ENCODE measurements at regions not wholly inside any gene's neighbourhood (a gene's known extent, or its start where the extent isn't known, plus 50 kb on each side); places are given as distances from the start of the nearest gene placed in this dataset.

- peak; percentile 59 for DNase-seq (ENCODE audit: low read depth)
Observed at GRCh38 chr15:39453620-39454019, 127.3 kb upstream of the THBS1 start.

GRCh38 chr15:39454189-39454986 is 126.5 kb upstream of the THBS1 start:
- DNase-seq (ENCODE audit: low read depth), result peak; percentile 94

- DNase-seq (ENCODE audit: low read depth), result peak; percentile 92
Observed at GRCh38 chr15:39455471-39455991, 125.3 kb upstream of the THBS1 start.

- no peak for DNase-seq (ENCODE audit: low read depth)
Observed at GRCh38 chr15:39456159-39456558, 124.7 kb upstream of the THBS1 start.

- DNase-seq (ENCODE audit: low read depth), result no peak
Observed at GRCh38 chr15:39456582-39457330, 124.1 kb upstream of the THBS1 start.

GRCh38 chr15:39458131-39458530 is 122.7 kb upstream of the THBS1 start:
- no peak for DNase-seq (ENCODE audit: low read depth)

- DNase-seq (ENCODE audit: low read depth), result peak; percentile 24
Observed at GRCh38 chr15:39459548-39459947, 121.3 kb upstream of the THBS1 start.

GRCh38 chr15:39460748-39461147 is 120.1 kb upstream of the THBS1 start:
- no peak for DNase-seq (ENCODE audit: low read depth)

GRCh38 chr15:39461536-39462130 is 119.2 kb upstream of the THBS1 start:
- DNase-seq (ENCODE audit: low read depth), result peak; percentile 58

- no peak for DNase-seq (ENCODE audit: low read depth)
Observed at GRCh38 chr15:39462691-39463090, 118.2 kb upstream of the THBS1 start.

- DNase-seq (ENCODE audit: low read depth), result peak; percentile 93
Observed at GRCh38 chr15:39465843-39466749, 114.8 kb upstream of the THBS1 start.

GRCh38 chr15:39466750-39467105 is 114.2 kb upstream of the THBS1 start:
- DNase-seq (ENCODE audit: low read depth), result no peak

GRCh38 chr15:39468331-39468730 is 112.5 kb upstream of the THBS1 start:
- no peak for DNase-seq (ENCODE audit: low read depth)

- peak; percentile 53 for DNase-seq (ENCODE audit: low read depth)
Observed at GRCh38 chr15:39468828-39469227, 112.1 kb upstream of the THBS1 start.

- DNase-seq (ENCODE audit: low read depth), result no peak
Observed at GRCh38 chr15:39471785-39472574, 108.9 kb upstream of the THBS1 start.

GRCh38 chr15:39472621-39473297 is 108.1 kb upstream of the THBS1 start:
- DNase-seq (ENCODE audit: low read depth), result peak; percentile 99

- DNase-seq (ENCODE audit: low read depth), result peak; percentile 27
Observed at GRCh38 chr15:39473298-39473947, 107.5 kb upstream of the THBS1 start.

GRCh38 chr15:39474657-39475056 is 106.2 kb upstream of the THBS1 start:
- DNase-seq (ENCODE audit: low read depth), result no peak

GRCh38 chr15:39478996-39479395 is 101.9 kb upstream of the THBS1 start:
- DNase-seq (ENCODE audit: low read depth), result no peak

GRCh38 chr15:39479911-39480310 is 101.0 kb upstream of the THBS1 start:
- DNase-seq (ENCODE audit: low read depth), result no peak

Data from fibroblast of gingiva (primary cell).